ENCODE measurements at regions not wholly inside any gene's neighbourhood (a gene's known extent, or its start where the extent isn't known, plus 50 kb on each side); places are given as distances from the start of the nearest gene placed in this dataset.

DNA sequence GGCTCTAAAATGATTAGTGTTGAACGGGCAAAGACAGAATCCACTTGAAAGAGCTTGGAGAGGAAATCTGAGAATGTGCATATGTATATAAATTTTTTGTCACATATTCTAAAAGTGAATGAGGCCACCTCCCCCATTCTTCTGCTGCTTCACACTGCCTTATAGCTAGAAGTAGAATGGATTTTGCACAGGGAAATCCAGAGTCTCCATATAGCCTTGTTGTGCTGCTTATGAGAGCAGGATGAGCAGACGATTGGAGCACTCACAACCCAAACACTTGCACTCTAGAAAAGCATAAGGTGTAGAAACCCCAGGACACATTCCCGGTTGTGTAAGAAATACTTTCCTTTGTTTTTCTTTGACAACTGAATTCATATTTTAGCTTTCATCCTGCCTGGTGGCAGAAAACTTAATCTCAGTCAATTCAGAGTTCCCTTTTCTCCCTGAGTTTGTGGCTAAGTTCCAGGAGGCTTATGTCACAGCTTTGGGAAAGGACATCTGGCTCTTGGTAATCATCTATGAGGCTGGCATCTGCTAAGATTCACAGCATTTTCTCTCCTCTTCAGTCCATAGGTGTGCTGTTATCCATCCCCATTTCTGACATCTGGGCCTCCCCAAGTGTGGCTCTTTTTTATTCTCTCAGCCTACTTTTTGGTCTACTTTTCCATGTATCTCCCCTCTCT lies 188.4 kb upstream of the PFN2 start:
- no peak for TF ChIP-seq CTCF (IDR thresholded peaks at IDR 0.05)
- Histone ChIP-seq H3K36me3 (ENCODE audit: low read depth) (no peaks in the 10 kb centered on the region), H3K4me1 (ENCODE audit: low read depth) (no peaks in the 10 kb centered on the region), H3K4me3 (no peak overlapping the region), H3K9me3 (no peaks in the 10 kb centered on the region)
- no peak for DNase-seq
- no peak for ATAC-seq
- intact Hi-C loops (cut with DNase I, micrococcal nuclease) = no loop called here

DNA sequence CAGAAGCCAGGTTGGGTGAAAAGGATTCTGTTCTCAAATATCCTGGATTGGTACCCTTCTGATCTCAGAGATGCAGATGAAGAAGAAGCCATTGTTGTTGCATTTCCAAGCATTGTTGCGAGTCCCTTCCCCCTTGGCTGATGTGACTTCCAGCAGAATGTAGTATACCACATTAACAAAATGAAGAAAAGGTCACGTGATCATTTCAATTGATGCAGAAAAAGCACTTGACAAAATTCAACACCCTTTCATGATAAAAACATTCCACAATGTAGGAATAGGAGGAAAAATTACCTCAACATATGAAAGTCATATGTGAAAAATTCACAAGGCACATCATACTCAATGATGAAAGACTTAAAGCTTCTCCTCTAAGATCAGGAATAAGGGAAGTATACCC lies 181.9 kb upstream of the PFN2 start:
- ATAC-seq = no peak
- no peaks in the 10 kb centered on the region for H3K9me3 ChIP-seq
- intact Hi-C loops (cut with DNase I, micrococcal nuclease) = no loop called here
- no peak for DNase-seq
- TF ChIP-seq CTCF (IDR thresholded peaks at IDR 0.05) = no peak
- H3K4me1 ChIP-seq (ENCODE audit: low read depth) = no peaks in the 10 kb centered on the region
- no peaks in the 10 kb centered on the region for H3K36me3 ChIP-seq (ENCODE audit: low read depth)
- no peak overlapping the region for H3K4me3 ChIP-seq

DNA sequence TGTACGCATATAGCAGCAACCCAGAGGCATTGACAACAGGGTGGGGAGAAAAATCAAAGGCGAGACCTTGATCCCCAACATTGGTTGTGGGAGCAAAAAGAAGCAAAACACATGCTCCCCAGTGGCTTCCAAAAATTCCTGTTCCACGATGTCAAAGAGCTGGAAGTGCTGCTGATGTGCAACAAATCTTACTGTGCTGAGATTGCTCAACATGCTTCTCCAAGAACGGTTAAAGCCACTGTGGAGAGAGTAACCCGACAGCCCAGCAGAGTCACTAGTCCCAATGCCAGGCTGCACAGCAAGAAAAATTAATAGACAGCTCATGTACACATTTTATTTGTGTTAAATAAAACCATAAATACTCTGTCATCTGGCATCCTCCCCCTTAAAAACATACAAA lies 179.9 kb upstream of the PFN2 start:
- DNase-seq (no peak), ATAC-seq (no peak)
- H3K9me3 ChIP-seq = no peaks in the 10 kb centered on the region
- H3K36me3 ChIP-seq (ENCODE audit: low read depth) = no peaks in the 10 kb centered on the region
- intact Hi-C loops (cut with DNase I, micrococcal nuclease) = no loop called here
- TF ChIP-seq CTCF (IDR thresholded peaks at IDR 0.05) = no peak
- H3K4me3 ChIP-seq = no peak overlapping the region
- H3K4me1 ChIP-seq (ENCODE audit: low read depth) = no peaks in the 10 kb centered on the region

- no peaks in the 10 kb centered on the region for H3K4me1 ChIP-seq (ENCODE audit: low read depth)
- H3K36me3 ChIP-seq (ENCODE audit: low read depth) = no peaks in the 10 kb centered on the region
- intact Hi-C loops (cut with DNase I, micrococcal nuclease) = no loop called here
- H3K4me3 ChIP-seq = no peak overlapping the region
- DNase-seq = peak in 1 of 3 donors; percentile 22
- no peaks in the 10 kb centered on the region for H3K9me3 ChIP-seq
- ATAC-seq = no peak
- TF ChIP-seq CTCF (IDR thresholded peaks at IDR 0.05) = no peak
Observed at GRCh38 chr3:150149651-150150051, 179.0 kb upstream of the PFN2 start.

GRCh38 chr3:150148227-150148626 lies 177.5 kb upstream of the PFN2 start:
- Histone ChIP-seq H3K9me3 (no peaks in the 10 kb centered on the region), H3K36me3 (ENCODE audit: low read depth) (no peaks in the 10 kb centered on the region), H3K4me3 (no peak overlapping the region), H3K4me1 (ENCODE audit: low read depth) (no peaks in the 10 kb centered on the region)
- no peak for ATAC-seq
- no peak for TF ChIP-seq CTCF (IDR thresholded peaks at IDR 0.05)
- no peak for DNase-seq
- intact Hi-C loops (cut with DNase I, micrococcal nuclease) = no loop called here

- Histone ChIP-seq H3K36me3 (ENCODE audit: low read depth) (no peaks in the 10 kb centered on the region), H3K4me1 (ENCODE audit: low read depth) (no peaks in the 10 kb centered on the region), H3K4me3 (no peak overlapping the region), H3K9me3 (no peaks in the 10 kb centered on the region)
- DNase-seq (no peak), ATAC-seq (peak; percentile 25)
- TF ChIP-seq CTCF (IDR thresholded peaks at IDR 0.05) = no peak
- intact Hi-C loops (cut with DNase I, micrococcal nuclease) = no loop called here
Observed at GRCh38 chr3:150147776-150148175, 177.1 kb upstream of the PFN2 start.
